Keratinocyte (primary cell): ENCODE measurements at regions not wholly inside any gene's neighbourhood (a gene's known extent, or its start where the extent isn't known, plus 50 kb on each side); places are given as distances from the start of the nearest gene placed in this dataset.
"Not testable (repeated sequence)": the region's sequence is repeated elsewhere in the genome, so short reads cannot be mapped to it uniquely, and the experiment has no call there.

Experiments
- DNase-seq: peaks from one replicate; pipeline ENCODE4 v3.0.0-alpha.2; 2011; ENCODE audit warnings: low read depth, missing footprints, low spot score
- FAIRE-seq: peaks from 2 replicates; lab custom pipeline; 2011; peaks lifted over from hg19 to GRCh38; lab: Jason Lieb, UNC
- H2AFZ ChIP-seq: 2 replicates; pipeline ENCODE4 v1.6.0; 2012; ENCODE audit warnings: low read length, control low read depth, inconsistent platforms; ENCODE audit not compliant: control insufficient read depth
- H3K27ac ChIP-seq: 2 replicates; pipeline ENCODE4 v1.5.1; 2011; ENCODE audit warnings: low read length; ENCODE audit not compliant: control insufficient read depth, insufficient read depth
- H3K27me3 ChIP-seq: 3 replicates; pipeline ENCODE4 v1.6.0; 2011; ENCODE audit warnings: low read length; ENCODE audit not compliant: control insufficient read depth, insufficient read depth; ENCODE audit errors: extremely low read depth
- H3K36me3 ChIP-seq, 2 experiments: 2 replicates in 1 of 2; 3 replicates in 1 of 2; pipeline ENCODE4 v1.5.1; 2011; ENCODE audit warnings: low read length in 2 of 2, mild to moderate bottlenecking in 1 of 2; ENCODE audit not compliant: control insufficient read depth in 2 of 2, insufficient read depth in 2 of 2; ENCODE audit errors: extremely low read depth in 1 of 2
- H3K4me1 ChIP-seq: 3 replicates; pipeline ENCODE4 v1.5.1; 2011; ENCODE audit warnings: low read length; ENCODE audit not compliant: control insufficient read depth, insufficient read depth; ENCODE audit errors: extremely low read depth
- H3K4me2 ChIP-seq: 3 replicates; pipeline ENCODE4 v1.6.0; 2011; ENCODE audit warnings: low read depth, low read length; ENCODE audit not compliant: control insufficient read depth, insufficient read depth; ENCODE audit errors: extremely low read depth
- H3K4me3 ChIP-seq, 3 experiments: fragments of 200-600 bp in 1 of 3; sonication (generic) in 1 of 3; 2 replicates in 2 of 3; 3 replicates in 1 of 3; pipeline ENCODE4 v1.5.1; 2011 to 2016; ENCODE audit warnings: low read length in 3 of 3, mild to moderate bottlenecking in 3 of 3, control low read depth in 2 of 3, inconsistent platforms in 1 of 3, low read depth in 1 of 3, mixed read lengths in 1 of 3, mixed run types in 1 of 3, moderate library complexity in 1 of 3; ENCODE audit not compliant: control insufficient read depth in 2 of 3, insufficient read depth in 2 of 3; ENCODE audit errors: extremely low read depth in 1 of 3
- H3K79me2 ChIP-seq: 2 replicates; pipeline ENCODE4 v1.6.0; 2012; ENCODE audit warnings: low read length; ENCODE audit not compliant: control insufficient read depth, insufficient read depth
- H3K9ac ChIP-seq: 3 replicates; pipeline ENCODE4 v1.6.0; 2011; ENCODE audit warnings: low read length; ENCODE audit not compliant: control insufficient read depth, insufficient read depth; ENCODE audit errors: extremely low read depth
- H3K9me1 ChIP-seq: 3 replicates; pipeline ENCODE4 v1.6.0; 2011; ENCODE audit warnings: low read length; ENCODE audit not compliant: control insufficient read depth, insufficient read depth; ENCODE audit errors: extremely low read depth
- H3K9me3 ChIP-seq: 2 replicates; pipeline ENCODE4 v1.5.1; 2012; ENCODE audit warnings: low read depth, low read length; ENCODE audit not compliant: control insufficient read depth
- H4K20me1 ChIP-seq: 3 replicates; pipeline ENCODE4 v1.6.0; 2011; ENCODE audit warnings: low read length; ENCODE audit not compliant: control insufficient read depth, insufficient read depth; ENCODE audit errors: extremely low read depth
- dilution Hi-C: fragments of 300-500 bp; cut with MboI; formaldehyde crosslinking; loops from one replicate; pipeline ENCODE4 v1.7.0; 2020; ENCODE audit warnings: low sequenced_read_pairs; ENCODE audit not compliant: extremely low pct_ligation_motif_present

DNA sequence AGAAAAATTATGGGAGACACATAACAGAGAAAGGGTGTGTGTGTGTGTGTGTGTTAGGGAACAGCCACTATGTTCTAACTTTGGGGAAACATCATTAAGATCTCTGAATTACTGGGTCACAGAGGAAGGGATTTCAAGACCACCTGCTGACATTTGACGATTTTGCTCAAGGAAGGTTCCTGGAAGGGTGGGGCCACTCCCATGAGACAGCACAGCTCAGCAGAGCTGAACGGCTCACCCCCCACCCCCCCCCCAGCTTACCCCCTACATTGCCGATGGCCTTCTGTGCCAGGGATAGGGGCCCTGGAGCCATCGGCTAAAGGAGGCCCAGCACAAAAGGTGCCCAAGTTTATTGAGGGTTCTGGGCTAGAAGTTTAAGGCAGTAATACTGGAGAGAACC is 122.4 kb downstream of the NPIPB11 start:
- H4K20me1 ChIP-seq, FAIRE-seq, H2AFZ ChIP-seq, H3K4me3 ChIP-seq, H3K9ac ChIP-seq, H3K9me1 ChIP-seq, H3K4me2 ChIP-seq, DNase-seq, H3K9me3 ChIP-seq, H3K4me1 ChIP-seq, H3K27me3 ChIP-seq, H3K79me2 ChIP-seq, dilution Hi-C loops, H3K27ac ChIP-seq, H3K36me3 ChIP-seq: not testable (repeated sequence)

DNA sequence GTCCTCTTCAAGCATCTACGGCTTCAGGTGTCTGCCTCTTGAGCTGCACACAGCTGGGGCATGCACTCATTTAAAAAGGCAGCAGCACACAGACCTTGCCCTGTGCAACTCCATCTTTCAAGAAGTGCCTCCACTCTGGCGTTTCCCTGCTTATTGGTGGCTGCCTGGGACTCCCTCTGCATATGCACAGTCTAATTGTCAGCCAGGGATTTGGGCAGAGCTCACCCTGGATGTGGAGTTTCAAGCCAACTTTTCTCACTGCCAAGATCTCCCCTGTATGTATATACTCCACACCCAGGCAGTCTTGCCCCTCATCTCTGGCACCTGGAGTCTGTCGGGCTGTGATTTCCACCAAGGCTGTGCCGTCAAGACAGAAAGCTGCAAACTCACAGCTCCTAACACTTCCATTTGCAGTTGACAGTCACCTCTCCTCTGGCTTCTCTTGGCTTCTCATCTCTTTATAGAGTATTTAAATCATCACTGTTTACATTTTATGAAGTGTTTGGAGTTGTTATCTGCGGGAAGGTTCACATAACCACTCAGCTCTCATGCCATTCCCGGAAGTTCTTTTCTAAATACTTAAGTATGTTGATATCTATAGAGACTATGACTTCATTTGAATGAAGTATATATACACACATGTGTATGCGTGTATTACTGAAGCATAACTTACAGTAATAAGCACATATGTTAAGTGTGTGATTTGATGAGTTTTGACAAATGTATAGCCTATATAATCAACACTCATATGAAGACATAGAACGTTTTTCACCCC is 128.2 kb downstream of the NPIPB11 start:
- dilution Hi-C loops, H3K27me3 ChIP-seq, H3K4me1 ChIP-seq, H3K9me1 ChIP-seq, H2AFZ ChIP-seq, H3K4me3 ChIP-seq, H3K9me3 ChIP-seq, H4K20me1 ChIP-seq, H3K79me2 ChIP-seq, FAIRE-seq, DNase-seq, H3K27ac ChIP-seq, H3K36me3 ChIP-seq, H3K9ac ChIP-seq, H3K4me2 ChIP-seq: not testable (repeated sequence)

DNA sequence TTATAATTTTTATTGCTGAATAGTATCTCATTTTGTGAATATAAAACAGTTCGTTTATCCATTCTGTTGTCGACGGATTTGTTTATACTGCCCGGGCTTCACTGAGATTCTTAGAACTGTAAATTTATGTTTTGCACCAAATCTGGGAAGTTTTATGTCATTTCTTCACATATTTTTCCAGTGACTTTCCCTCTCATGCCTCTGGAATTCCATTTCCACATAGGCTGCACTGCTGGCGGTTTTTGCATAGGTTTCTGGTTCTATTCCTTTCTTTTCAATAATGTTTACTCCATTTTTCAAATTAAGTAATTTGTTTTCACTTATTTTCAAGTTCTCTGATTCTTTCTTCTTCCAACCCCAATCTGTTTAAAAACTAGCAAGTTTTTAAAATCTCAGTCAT is 130.1 kb downstream of the NPIPB11 start:
- DNase-seq, H2AFZ ChIP-seq, H3K79me2 ChIP-seq, H3K4me1 ChIP-seq, H3K27ac ChIP-seq, H3K36me3 ChIP-seq, H3K9ac ChIP-seq, dilution Hi-C loops, H3K4me2 ChIP-seq, H3K4me3 ChIP-seq, FAIRE-seq, H3K9me3 ChIP-seq, H3K9me1 ChIP-seq, H4K20me1 ChIP-seq, H3K27me3 ChIP-seq: not testable (repeated sequence)

DNA sequence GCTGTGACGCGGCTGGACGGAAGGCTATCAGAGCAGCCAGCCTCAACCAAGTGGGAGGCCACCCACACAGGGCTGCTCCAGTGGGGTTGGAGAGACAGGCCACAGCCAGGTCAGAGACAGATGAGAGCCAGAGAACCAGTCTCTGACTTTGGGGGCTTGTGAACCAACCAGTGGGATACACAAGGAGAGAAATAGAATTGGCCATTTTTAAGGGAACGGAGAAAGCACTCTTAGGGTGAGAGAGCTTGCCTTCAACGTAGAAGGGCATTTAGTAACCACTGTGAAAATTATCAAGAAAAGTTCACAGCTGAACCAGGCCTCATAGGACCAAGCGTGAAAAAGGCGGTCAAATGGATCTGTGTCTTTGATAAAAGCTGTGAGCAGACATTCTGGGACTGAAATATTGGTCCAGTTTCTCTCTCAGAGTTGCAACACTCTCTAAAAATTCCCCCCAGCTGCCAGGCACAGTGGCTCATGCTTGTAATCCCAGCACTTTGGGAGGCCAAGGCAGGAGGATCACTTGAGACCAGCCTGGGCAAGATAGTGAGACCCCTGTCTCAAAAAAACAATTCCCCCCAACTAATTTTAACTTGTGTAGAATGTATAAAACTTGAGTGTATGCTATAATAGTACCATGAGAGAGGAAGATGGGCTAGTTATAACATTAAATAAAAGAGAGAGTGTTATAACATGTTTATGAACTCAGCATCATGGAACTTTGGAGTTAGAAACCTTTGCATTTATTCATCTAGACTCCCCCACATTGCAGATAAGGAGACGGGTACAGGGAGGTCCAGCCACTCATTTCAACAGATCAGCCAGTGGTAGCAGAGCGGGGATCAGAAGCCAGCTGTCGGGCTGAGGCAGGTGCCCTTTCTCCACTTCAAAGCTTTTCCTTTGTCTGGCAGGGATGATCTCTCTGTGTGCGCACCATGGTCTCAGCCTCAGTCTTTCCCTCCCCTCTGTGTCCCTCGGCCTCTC is 132.2 kb downstream of the NPIPB11 start:
- H3K4me3 ChIP-seq, H3K9ac ChIP-seq, H3K27ac ChIP-seq, H4K20me1 ChIP-seq, H3K27me3 ChIP-seq, H3K36me3 ChIP-seq, H3K9me3 ChIP-seq, dilution Hi-C loops, DNase-seq, H3K9me1 ChIP-seq, FAIRE-seq, H2AFZ ChIP-seq, H3K79me2 ChIP-seq, H3K4me2 ChIP-seq: not testable (repeated sequence)
- H3K4me1 ChIP-seq, result peaks cover 15% of the 10 kb centered on the region
